Pancreas (tissue), 10 donors: ENCODE measurements at regions not wholly inside any gene's neighbourhood (a gene's known extent, or its start where the extent isn't known, plus 50 kb on each side); places are given as distances from the start of the nearest gene placed in this dataset.

Experiments used
- ATAC-seq, 4 donors: fragments of 200-7000 bp; cut with Tn5 transposase; one replicate each; pipeline versions ENCODE4 v1.8.0 to v1.9.1; 2020; ENCODE audit warnings: mild to moderate bottlenecking in 4 of 4, moderate library complexity in 4 of 4
- DNase-seq, 6 donors: peaks; one replicate each; pipeline ENCODE4 v3.0.0-alpha.2; 2020
- FAIRE-seq: peaks from 2 replicates; lab custom pipeline; 2012; peaks lifted over from hg19 to GRCh38; lab: Jason Lieb, UNC
- H3K27ac ChIP-seq, 4 donors: fragments of 200-600 bp; sonication (generic); 1 replicate in 3 of 4; 2 replicates in 1 of 4; pipeline versions ENCODE4 v1.5.0 to v1.8.0; 2020
- H3K27me3 ChIP-seq, 4 donors: fragments of 200-600 bp; one replicate each; pipeline ENCODE4 v1.8.0; 2021
- H3K36me3 ChIP-seq, 3 donors: fragments of 200-600 bp; sonication (generic) in 1 of 3; one replicate each; pipeline versions ENCODE4 v1.5.0 to v1.8.0; 2020 to 2021
- H3K4me1 ChIP-seq, 3 donors: fragments of 200-600 bp; one replicate each; pipeline ENCODE4 v1.8.0; 2021
- H3K4me3 ChIP-seq, 4 donors: fragments of 200-600 bp; sonication (generic) in 2 of 4; one replicate each; pipeline versions ENCODE4 v1.5.0 to v1.8.0; 2020 to 2021
- H3K9me3 ChIP-seq, 4 donors: fragments of 200-600 bp; one replicate each; pipeline ENCODE4 v1.8.0; 2021
- CTCF ChIP-seq, 4 donors: fragments of 200-600 bp; sonication (generic) in 3 of 4; IDR thresholded peaks; one replicate each; pipeline versions ENCODE4 v1.5.0 to v1.8.0; 2021; ENCODE audit warnings: antibody characterized with exemption in 4 of 4
- WGBS, 2 donors: extraction: QIAGEN DNeasy Blood & Tissue Kit; methylation state at CpG; one replicate each; pipeline ENCODE4 v1.1.7; 2013; 5-methylcytosine and 5-hydroxymethylcytosine counted together
- intact Hi-C, 3 donors: fragments of 100-400 bp; cut with DNase I; formaldehyde crosslinking; loops; one replicate each; pipeline versions ENCODE4 v1.11.1 to v1.14.2; 2022
- donor health status: healthy with polysubstance abuse.
- donor health status: DM: no; HTN: no; CAD: no; lungs with moderate emphysema.
- donor health status: DM: no; HTN: no; CAD: no.
- donor health status: control.
- donor health status: control.
- donor health status: Bipolar disorder and iron deficiency.
- donor health status: DM: yes; HTN: yes; CAD: no.
- donor health status: DM: no; HTN: no; CAD: no.
- donor health status: DM: no; HTN: no; CAD: no.
- donor health status: DM: yes; HTN: yes; CAD: no.

GRCh38 chr5:28862137-28862859, 1823.9 kb upstream of the CDH9 start:
- intact Hi-C loops = no loop called here
- Histone ChIP-seq H3K36me3 (no peaks in the 10 kb centered on the region), H3K27me3 (no peaks in the 10 kb centered on the region), H3K4me1 (no peaks in the 10 kb centered on the region), H3K4me3 (no peak overlapping the region), H3K9me3 (no peaks in the 10 kb centered on the region), H3K27ac (no peak overlapping the region)
- TF ChIP-seq CTCF (IDR thresholded peaks at IDR 0.05) = no peak
- no peak for FAIRE-seq
- WGBS, 2 donors = 29 to 36% methylated on average over 12 of the region's 12 CpGs
- no peak for DNase-seq
- ATAC-seq = no peak

- Histone ChIP-seq H3K4me1 (no peaks in the 10 kb centered on the region), H3K27ac (no peak overlapping the region), H3K4me3 (no peak overlapping the region), H3K27me3 (no peaks in the 10 kb centered on the region), H3K9me3 (no peaks in the 10 kb centered on the region), H3K36me3 (no peaks in the 10 kb centered on the region)
- intact Hi-C loops = no loop called here
- no peak for DNase-seq
- no peak for ATAC-seq
- TF ChIP-seq CTCF (IDR thresholded peaks at IDR 0.05) = no peak
- WGBS, 2 donors = 34 to 66% methylated on average over 1 of the region's 1 CpG
- no peak for FAIRE-seq
Observed at GRCh38 chr5:28855626-28856025, 1817.2 kb upstream of the CDH9 start.

- FAIRE-seq (no peak), ATAC-seq (no peak), DNase-seq (no peak)
- H3K4me1 ChIP-seq = no peaks in the 10 kb centered on the region
- H3K4me3 ChIP-seq = no peak overlapping the region
- H3K9me3 ChIP-seq = no peaks in the 10 kb centered on the region
- H3K27ac ChIP-seq = no peak overlapping the region
- intact Hi-C loops = no loop called here
- H3K36me3 ChIP-seq = no peaks in the 10 kb centered on the region
- 76 to 89% methylated on average over 13 of the region's 13 CpGs for WGBS, 2 donors
- no peak for TF ChIP-seq CTCF (IDR thresholded peaks at IDR 0.05)
- H3K27me3 ChIP-seq = no peaks in the 10 kb centered on the region
Observed at GRCh38 chr5:28850320-28850921, 1812.0 kb upstream of the CDH9 start.

- FAIRE-seq (no peak), ATAC-seq (no peak), DNase-seq (no peak)
- Histone ChIP-seq H3K4me1 (no peaks in the 10 kb centered on the region), H3K9me3 (no peaks in the 10 kb centered on the region), H3K27ac (no peak overlapping the region), H3K36me3 (no peaks in the 10 kb centered on the region), H3K4me3 (no peak overlapping the region), H3K27me3 (no peaks in the 10 kb centered on the region)
- WGBS, 2 donors = 72 to 85% methylated on average over 4 of the region's 4 CpGs
- intact Hi-C loops = no loop called here
- TF ChIP-seq CTCF (IDR thresholded peaks at IDR 0.05) = no peak
Observed at GRCh38 chr5:28831042-28831441, 1792.7 kb upstream of the CDH9 start.

GRCh38 chr5:28823231-28823630, 1784.8 kb upstream of the CDH9 start:
- no peaks in the 10 kb centered on the region for H3K4me1 ChIP-seq
- ATAC-seq = no peak
- H3K27ac ChIP-seq = no peak overlapping the region
- no peaks in the 10 kb centered on the region for H3K27me3 ChIP-seq
- WGBS, 2 donors = 56 to 84% methylated on average over 1 of the region's 1 CpG
- H3K4me3 ChIP-seq = no peak overlapping the region
- no peak for TF ChIP-seq CTCF (IDR thresholded peaks at IDR 0.05)
- intact Hi-C loops = no loop called here
- H3K9me3 ChIP-seq = no peaks in the 10 kb centered on the region
- DNase-seq = no peak
- H3K36me3 ChIP-seq = no peaks in the 10 kb centered on the region
- no peak for FAIRE-seq
